CD4-positive, alpha-beta T cell treated with Interleukin-12 subunit alpha and Interleukin-12 subunit beta, for 1 hour (primary cell): ENCODE measurements at regions not wholly inside any gene's neighbourhood (a gene's known extent, or its start where the extent isn't known, plus 50 kb on each side); places are given as distances from the start of the nearest gene placed in this dataset.
"Not testable (repeated sequence)": the region's sequence is repeated elsewhere in the genome, so short reads cannot be mapped to it uniquely, and the experiment has no call there.

Experiments used
- DNase-seq: peaks from one replicate; pipeline ENCODE4 v3.0.0-alpha.2; 2020

- no peak for DNase-seq
Observed at GRCh38 chr5:111631328-111631727, 119.0 kb upstream of the STARD4 start.

GRCh38 chr5:111628901-111629300 is 116.6 kb upstream of the STARD4 start:
- DNase-seq: no peak

- no peak for DNase-seq
Observed at GRCh38 chr5:111627862-111628261, 115.5 kb upstream of the STARD4 start.

- no peak for DNase-seq
Observed at GRCh38 chr5:111626473-111627148, 114.3 kb upstream of the STARD4 start.

- DNase-seq: no peak
Observed at GRCh38 chr5:111618623-111619271, 106.4 kb upstream of the STARD4 start.

GRCh38 chr5:111615054-111615453 is 102.7 kb upstream of the STARD4 start:
- no peak for DNase-seq

- DNase-seq: not testable (repeated sequence)
Observed at GRCh38 chr5:111612013-111612630, 99.8 kb upstream of the STARD4 start.

- no peak for DNase-seq
Observed at GRCh38 chr5:111606194-111606593, 93.9 kb upstream of the STARD4 start.

- no peak for DNase-seq
Observed at GRCh38 chr5:111603446-111603827, 91.1 kb upstream of the STARD4 start.

- no peak for DNase-seq
Observed at GRCh38 chr5:111602817-111603445, 90.6 kb upstream of the STARD4 start.

- no peak for DNase-seq
Observed at GRCh38 chr5:111598996-111599395, 86.7 kb upstream of the STARD4 start.

GRCh38 chr5:111597491-111597890 is 85.2 kb upstream of the STARD4 start:
- no peak for DNase-seq

- DNase-seq: no peak
Observed at GRCh38 chr5:111596705-111597104, 84.4 kb upstream of the STARD4 start.

GRCh38 chr5:111595425-111595824 is 83.1 kb upstream of the STARD4 start:
- DNase-seq: no peak

- no peak for DNase-seq
Observed at GRCh38 chr5:111589316-111589715, 77.0 kb upstream of the STARD4 start.

- no peak for DNase-seq
Observed at GRCh38 chr5:111587728-111588127, 75.4 kb upstream of the STARD4 start.

GRCh38 chr5:111585946-111586345 is 73.6 kb upstream of the STARD4 start:
- DNase-seq: no peak

- DNase-seq: no peak
Observed at GRCh38 chr5:111585291-111585690, 73.0 kb upstream of the STARD4 start.

GRCh38 chr5:111584651-111585050 is 72.3 kb upstream of the STARD4 start:
- DNase-seq: peak; percentile 1

GRCh38 chr5:111583758-111584203 is 71.4 kb upstream of the STARD4 start:
- no peak for DNase-seq

- DNase-seq: no peak
Observed at GRCh38 chr5:111582993-111583601, 70.8 kb upstream of the STARD4 start.

- no peak for DNase-seq
Observed at GRCh38 chr5:111582451-111582850, 70.1 kb upstream of the STARD4 start.

GRCh38 chr5:111580956-111581355 is 68.6 kb upstream of the STARD4 start:
- DNase-seq: no peak
